ENCODE measurements at regions not wholly inside any gene's neighbourhood (a gene's known extent, or its start where the extent isn't known, plus 50 kb on each side); places are given as distances from the start of the nearest gene placed in this dataset.

DNA sequence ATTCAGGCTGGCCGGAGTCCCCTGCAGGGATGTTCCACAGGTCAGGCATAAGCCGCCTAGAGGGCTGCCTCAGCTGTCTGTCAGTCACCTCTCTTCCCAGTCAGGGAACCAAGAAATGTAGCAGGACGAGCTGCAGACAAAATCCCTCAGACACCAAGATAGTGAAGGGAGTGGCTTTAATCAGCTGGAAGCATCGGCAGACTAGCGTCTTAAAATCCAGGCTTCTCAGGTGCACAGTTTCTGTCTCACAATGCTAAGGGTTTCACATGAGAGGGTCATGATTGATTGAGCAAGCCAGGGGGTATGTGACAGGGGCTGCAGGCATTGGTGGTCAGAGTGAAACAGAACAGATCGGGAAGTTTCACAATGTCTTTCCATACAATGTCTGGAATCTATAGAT, 247.2 kb downstream of the CDH10 start:
- TF ChIP-seq, protein P1, sequence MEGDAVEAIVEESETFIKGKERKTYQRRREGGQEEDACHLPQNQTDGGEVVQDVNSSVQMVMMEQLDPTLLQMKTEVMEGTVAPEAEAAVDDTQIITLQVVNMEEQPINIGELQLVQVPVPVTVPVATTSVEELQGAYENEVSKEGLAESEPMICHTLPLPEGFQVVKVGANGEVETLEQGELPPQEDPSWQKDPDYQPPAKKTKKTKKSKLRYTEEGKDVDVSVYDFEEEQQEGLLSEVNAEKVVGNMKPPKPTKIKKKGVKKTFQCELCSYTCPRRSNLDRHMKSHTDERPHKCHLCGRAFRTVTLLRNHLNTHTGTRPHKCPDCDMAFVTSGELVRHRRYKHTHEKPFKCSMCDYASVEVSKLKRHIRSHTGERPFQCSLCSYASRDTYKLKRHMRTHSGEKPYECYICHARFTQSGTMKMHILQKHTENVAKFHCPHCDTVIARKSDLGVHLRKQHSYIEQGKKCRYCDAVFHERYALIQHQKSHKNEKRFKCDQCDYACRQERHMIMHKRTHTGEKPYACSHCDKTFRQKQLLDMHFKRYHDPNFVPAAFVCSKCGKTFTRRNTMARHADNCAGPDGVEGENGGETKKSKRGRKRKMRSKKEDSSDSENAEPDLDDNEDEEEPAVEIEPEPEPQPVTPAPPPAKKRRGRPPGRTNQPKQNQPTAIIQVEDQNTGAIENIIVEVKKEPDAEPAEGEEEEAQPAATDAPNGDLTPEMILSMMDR (IDR thresholded peaks at IDR 0.05; ENCODE audit: low read depth, low read length, poor library complexity, severe bottlenecking), result no peak
- TF ChIP-seq EZH2phosphoT487 (IDR thresholded peaks at IDR 0.05; ENCODE audit: borderline replicate concordance, low read length), result no peak
